HG03460 (cell line): ENCODE measurements at regions not wholly inside any gene's neighbourhood (a gene's known extent, or its start where the extent isn't known, plus 50 kb on each side); places are given as distances from the start of the nearest gene placed in this dataset.

Experiments used
- ATAC-seq: cut with Tn5 transposase; IDR thresholded peaks from one replicate; pipeline ENCODE4 v1.9.1; 2021; ENCODE audit not compliant: unreplicated experiment

DNA sequence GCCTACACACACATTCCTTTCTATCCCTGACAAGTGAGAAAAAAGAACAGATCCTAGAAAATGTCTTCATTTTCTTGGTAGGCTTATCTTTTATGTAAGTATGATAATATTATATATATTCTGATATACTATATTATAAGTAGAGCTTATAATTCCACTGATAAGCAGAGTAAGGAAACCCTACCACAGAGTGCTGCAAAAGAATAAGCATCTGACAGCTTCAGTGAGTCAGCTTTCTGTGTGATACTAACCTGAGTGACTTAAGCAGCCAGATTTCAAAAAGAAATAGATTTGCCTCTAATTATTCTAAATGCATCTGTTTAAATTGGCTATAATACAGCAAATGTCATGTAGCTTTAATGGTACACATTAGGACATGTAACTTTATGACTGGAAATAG is 656.0 kb downstream of the MCTP2 start:
- ATAC-seq: no peak

DNA sequence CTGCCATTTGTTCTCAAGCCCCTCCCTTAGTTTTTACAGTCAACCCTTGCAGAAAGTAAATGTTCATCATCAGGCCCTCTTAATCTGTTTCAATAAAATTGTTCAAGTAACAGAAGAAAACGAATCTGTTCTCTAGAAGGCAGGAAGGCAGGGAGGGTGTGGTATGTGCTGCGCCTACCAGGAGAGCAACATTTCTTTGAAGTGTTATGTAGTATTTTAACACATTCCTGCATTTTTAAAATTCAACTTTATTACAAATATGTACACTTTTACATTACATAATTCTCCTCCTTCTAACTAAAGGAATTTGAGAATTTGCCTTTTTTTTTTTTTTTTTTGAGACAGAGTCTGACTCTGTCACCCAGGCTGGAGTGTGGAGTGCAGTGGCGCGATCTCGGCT is 657.8 kb downstream of the MCTP2 start:
- no peak for ATAC-seq

DNA sequence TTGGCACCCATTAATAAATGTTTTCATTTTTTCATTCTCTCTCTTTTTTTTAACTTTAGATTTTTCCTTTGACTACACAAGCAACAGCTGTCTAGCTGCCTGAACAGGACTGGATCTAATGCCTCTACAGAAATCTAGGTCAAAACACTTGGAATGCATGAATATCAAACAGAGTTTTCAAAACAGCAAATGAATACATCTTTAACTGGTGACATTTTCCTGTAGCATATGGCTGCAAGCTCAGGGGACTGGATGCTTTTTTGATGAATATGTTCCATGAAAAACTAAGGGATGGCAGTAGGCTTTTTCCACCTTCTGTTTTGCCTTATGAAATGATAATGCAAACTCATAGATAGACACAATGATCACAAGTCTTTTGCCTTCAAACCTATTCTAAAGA is 661.7 kb downstream of the MCTP2 start:
- no peak for ATAC-seq

DNA sequence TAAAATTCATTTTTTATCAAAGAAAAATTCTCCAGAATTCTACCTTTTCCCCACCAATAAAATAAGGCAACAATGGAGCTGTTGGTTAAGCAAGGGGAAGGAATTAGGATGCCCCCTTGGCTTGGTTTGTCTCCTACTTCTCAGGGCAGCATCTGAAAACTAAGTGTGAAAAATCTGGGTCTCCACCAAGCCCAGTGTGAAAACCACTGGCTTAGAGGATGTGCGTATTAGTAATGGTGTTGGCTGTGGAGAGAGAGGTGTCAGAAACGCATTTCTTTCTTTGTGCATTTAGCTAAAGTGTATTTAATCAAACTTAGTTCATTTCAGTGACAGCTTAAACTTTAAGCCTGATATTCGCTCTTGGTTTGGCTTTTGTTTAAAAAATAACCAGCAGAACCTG is 662.7 kb downstream of the MCTP2 start:
- no peak for ATAC-seq

DNA sequence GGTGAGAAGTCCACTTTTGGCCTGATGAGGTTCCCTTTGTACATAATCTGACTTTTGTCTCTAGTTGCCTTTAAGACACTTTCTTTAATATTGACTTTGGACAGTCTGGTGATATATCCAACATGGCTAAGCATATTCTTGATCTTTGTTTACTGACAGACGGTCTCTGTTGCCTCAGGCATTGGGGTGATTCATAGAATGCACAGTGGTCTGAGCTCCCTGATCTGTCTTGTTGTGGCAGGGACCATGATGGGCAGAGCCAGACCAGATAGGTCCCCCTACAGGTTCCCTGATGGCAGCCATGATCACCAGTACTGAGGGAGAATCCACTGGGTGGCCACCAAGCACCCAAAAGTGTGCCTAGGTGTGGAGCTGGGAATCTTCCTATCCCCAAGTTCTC is 678.1 kb downstream of the MCTP2 start:
- no peak for ATAC-seq

DNA sequence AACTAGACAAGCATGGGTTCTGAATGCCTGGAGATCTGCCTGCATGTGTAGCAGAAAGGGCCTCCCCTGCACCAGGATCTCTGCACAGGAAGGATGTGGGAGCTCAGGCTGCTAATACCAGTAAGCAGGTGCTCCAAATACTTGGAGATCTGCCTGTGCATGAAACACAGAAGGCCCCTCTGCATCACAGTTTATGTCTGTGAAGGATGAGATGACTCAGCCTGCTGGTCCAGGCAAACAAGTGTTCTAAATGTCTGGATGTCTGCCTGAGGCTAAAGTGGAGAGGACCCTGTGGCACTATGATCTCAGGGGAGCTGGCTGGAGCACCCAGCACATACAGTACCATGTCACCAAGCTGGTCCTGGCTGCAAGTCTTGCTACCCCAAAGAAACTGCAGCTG is 678.8 kb downstream of the MCTP2 start:
- ATAC-seq: no peak

DNA sequence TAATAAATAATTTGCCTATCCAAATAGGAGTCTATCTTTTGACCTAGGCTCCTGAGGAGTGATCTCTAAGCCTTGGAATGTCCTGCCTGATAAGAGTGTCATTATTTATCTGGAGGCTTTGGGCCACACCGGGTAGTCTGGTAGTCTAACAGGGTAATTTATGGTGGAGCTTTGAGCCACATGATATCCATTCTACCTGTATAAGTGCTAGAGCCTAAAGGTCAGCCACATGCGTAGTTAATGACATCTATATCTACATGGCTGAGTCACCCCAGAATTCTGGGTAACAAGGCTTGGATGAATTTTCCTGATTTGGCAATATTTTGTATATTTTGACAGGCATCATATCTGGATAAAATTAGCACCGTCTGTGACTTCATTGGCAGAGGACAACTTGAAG is 681.4 kb downstream of the MCTP2 start:
- ATAC-seq: no peak

DNA sequence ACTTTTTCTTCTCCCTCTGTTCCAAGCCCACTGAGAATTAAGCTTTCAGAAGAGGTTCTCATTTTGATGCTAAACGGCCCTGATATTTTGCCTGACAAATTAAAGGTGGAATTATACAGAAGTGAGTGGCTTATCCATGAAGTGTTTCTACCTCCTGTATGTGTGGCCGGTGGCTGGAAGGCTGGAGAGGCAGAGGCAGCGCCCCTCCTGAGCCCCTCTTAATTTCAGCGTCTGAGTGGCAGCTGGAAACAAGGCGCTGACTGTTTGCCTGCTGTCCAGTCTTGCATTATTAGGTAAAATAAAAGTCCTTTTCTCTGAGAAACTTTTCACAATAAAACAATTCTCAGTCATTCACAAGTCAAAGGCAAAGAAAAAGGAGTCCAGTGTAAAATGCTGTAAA is 685.7 kb downstream of the MCTP2 start:
- no peak for ATAC-seq

DNA sequence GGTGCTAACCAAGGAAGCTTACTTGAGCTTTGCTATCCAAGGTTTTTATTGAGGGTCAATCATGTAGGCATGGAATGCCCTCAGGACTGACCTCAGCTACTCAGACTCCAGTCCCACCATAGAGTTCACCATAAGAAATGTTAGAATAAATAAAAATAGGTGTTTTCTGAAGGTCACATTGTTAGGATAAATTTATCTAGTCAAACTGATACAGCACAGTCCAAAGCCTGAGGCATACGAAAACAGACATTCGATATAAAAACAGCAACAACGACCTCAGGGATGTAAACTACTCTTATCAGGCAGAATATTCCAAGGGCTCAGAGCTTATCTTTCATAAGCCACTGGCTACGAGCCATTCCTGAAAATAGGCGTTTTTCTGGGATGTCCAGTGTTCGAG is 690.6 kb downstream of the MCTP2 start:
- no peak for ATAC-seq

DNA sequence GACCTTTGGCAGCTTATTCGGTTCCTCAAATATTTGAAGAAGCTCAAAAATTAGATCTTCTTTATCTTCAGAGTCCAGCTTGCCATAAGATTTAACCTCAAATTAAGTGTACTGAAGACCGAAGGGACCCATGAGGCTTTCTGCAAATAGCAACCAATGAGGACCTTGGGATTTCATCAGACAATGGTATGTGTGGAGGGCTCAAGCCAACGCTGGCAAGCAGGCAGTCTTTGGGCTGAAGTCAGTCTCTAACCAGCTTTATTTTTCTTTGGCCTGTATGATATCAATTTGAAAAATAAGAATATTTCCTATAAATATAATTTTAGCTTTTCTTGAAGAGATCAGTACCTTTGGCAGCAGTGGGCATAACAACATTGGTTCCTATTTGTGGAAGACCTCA is 692.7 kb downstream of the MCTP2 start:
- no peak for ATAC-seq

DNA sequence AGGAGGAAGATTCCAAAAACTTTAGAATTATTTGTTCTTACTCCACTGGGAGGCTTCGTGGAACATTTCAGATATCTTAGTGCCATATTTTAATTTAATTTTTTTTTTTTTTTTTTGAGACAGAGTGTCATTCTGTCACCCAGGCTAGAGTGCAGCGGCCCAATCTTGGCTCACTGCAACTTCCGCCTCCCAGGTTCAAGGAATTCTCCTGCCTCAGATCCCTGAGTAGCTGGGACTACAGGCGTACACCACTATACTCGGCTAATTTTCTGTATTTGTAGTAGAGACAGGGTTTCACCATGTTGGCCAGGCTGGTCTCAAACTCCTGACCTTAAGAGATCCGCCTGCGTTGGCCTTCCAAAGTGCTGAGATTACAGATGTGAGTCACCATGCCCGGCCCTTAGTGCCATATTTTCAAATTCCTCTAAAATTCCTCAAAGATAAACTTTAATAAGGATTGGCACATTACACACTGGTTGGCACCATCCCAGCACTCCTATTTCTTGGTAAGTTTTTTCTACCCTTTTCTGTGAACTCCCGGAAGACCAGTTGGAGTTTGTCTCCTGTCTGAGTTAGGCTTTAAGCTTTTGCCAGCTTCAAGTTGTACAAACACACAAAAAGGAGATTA is 693.7 kb downstream of the MCTP2 start:
- ATAC-seq: no peak

DNA sequence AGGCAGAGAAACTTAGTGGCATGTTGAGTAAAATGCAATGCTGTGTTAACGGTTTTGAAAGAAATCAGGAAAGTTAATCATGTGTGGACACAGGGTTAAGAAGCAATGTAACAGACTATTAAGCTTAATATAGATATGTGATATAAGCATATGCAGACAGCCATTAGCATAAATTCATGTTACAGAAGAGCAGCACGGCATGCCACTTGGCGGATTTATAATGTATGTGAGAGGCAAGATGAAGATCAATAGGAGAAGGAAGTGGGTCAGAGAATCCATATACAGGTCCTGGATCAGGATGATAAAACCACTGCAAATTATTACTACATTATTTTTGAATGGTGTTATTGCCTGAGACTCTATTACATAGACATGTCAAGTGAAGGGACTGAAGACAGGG is 694.3 kb downstream of the MCTP2 start:
- no peak for ATAC-seq

DNA sequence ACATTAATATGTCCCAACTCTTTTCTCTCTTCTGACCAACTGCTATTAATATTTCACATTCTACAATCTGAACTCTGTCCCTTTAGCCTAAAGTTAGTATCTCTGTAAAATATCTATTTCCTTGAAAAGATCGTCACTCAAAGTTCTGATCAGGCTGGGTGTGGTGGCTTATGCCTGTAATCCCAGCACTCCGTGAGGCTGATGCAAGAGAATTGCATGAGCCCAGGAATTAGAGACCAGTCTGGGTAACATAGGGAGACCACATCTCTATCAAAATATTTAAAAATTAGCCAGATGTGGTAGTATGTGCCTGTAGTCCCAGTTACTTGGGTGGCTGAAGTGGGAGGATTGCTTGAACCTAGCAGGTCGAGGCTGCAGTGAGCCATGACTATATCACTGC is 695.6 kb downstream of the MCTP2 start:
- ATAC-seq: no peak

DNA sequence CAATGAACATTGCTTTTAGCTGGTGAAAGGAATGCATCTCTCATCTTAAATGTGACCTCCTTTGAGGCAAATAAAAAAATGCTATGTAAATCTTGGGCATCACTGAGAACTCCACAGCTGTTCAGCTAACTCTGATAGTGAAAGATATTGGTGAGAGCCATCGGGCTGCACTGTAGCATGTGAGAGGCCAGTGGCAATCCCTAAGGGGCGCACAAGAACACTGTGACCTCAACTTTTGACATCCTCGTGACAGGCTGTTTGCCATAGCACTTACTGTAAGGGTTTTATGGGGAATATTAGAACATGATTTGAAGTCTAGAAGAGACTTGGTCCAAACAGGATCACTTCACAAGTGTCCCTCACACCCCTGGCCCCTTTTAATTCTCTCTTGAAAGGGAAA is 697.9 kb downstream of the MCTP2 start:
- no peak for ATAC-seq

DNA sequence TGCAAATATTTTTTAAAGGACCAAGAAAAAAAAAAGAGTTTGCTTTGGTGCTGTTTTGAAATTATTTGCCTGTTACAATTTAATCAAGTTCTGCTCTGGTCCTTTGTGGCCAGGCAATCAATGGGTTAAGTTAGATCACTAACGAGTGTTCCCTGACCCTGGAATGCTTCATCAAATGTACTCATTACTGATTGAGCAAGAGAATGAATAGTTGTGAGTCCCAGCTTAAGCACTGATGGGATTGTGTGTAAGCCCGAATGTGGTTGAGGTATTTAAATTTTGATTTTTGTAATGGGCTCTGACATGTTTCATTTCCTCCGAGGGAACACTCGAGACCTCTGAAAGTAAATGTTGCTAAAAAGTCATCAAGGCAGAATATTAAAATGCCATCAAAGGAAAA is 699.1 kb downstream of the MCTP2 start:
- ATAC-seq: no peak

DNA sequence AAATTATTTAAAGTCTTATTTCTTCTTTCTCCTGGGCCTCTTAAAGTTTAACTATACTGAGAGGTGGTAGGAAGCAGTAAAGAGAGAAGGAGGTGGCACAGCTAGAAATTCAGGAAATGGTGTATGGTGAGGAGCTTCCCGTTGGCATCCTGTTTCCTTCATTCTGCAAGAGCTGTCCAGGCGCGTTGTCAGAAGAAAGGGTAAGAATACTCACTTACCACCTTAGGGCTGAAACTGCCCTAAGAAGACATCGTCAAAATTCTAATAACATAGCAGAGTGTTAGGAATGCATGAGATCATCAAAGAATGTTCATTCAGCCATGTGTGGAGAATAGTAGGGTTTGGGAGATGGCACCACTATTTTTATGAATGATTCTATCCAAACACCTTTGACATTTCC is 699.6 kb downstream of the MCTP2 start:
- no peak for ATAC-seq

DNA sequence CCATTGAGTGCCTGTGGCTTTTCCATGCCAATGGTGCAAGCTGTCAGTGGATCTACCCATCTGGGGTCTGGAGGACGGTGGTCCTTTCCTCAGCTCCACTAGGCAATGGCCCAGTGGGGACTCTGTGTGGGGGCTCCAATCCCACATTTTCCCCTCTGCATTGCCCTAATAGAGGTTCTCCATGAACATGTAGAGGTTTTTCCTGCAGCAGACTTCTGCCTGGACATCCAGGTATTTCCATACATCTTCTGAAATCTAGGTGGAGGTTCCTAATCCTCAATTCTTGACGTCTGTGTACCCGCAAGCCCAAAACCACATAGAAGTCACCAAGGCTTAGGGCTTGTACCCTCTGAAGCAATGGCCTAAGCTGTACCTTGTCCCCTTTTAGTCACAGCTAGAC is 703.1 kb downstream of the MCTP2 start:
- no peak for ATAC-seq

DNA sequence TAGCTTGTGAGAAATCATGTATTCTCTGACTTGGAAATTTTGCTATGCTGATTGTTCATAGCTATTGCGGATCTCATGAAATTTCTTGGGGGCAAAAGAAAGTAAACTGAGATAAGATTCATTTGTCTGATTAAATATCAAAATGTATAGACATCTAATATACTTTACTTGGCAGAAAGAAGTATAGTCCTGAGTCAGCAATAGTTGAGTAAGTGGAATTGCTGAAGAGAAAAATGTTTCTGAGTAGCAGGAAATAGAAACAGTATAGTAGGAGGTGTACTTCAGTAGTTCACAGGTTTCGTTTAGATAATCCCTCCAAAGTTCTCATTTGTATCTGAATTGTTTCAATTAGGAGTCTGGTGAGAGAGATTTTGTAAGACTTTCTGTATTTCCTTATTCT is 705.9 kb downstream of the MCTP2 start:
- ATAC-seq: no peak

DNA sequence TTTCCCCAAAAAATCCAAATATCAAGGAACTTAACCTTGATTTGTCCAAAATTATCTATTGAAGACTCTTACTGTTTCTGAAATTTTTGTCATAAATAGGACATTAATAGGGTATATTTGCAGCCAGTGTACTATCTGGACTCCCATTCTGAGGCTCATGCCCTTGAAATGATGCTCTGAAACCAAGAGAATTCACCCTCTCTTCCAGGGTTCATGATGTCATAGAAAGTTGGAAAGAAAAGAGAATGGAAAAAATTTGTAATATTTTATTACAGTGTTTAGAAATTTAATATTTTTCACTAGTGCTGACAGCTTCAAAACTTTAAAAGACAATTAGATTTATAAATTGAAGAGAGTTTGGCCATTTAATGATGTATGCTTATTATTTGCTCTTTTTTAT is 712.5 kb downstream of the MCTP2 start:
- no peak for ATAC-seq

DNA sequence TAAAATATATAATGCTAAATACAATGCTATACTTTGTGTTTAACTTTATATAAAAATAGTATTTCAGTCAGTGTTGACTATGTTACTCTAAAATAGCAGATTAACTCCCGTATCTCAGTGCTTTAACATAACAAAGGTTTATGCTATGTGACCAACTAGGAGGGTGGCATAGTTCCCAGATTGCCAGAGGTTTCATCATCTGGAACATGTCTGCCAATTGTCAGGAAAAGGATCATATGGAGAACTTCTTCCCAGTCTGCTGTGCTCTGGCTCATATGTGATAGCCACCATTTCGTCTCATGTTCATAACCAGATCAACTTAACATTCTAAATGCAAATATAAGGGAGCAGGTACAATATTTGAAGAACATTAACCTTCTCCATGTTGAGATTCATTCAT is 720.2 kb downstream of the MCTP2 start:
- no peak for ATAC-seq

DNA sequence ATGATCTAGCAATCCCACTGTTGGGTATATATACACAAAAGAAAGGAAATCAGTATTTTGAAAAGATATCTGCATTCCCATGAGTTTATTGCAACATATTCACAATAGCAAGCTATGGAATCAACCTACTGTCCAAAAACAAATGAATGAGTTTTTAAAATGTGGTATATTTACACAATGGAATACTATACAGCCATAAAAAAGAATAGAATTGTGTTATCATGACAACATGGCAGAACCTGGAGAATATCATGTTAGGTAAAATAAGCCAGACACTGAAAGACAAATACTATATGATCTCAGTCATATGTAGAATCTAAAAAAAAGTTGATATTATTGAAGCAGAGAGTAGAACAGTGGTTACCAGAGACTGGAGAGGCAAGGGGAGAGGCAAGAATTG is 732.6 kb downstream of the MCTP2 start:
- ATAC-seq: no peak

DNA sequence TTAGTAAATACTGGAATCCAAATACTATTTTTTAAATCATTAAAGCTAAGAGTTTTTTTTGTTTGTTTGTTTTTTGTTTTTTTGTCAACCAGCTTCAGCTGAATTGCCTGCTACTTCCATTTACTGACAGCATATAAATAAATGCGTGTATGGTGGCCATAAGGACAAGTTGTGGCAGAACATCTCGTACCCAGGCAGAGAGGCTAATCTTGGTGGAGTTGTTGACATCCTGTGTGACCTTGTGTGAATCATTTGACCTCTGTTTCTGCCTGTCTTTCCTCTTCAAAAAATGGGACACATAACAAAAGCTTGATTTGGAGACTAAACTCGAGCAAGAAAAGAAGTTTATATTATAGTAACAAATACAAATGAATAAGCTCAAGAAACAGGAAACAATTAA is 734.2 kb downstream of the MCTP2 start:
- ATAC-seq: no peak

DNA sequence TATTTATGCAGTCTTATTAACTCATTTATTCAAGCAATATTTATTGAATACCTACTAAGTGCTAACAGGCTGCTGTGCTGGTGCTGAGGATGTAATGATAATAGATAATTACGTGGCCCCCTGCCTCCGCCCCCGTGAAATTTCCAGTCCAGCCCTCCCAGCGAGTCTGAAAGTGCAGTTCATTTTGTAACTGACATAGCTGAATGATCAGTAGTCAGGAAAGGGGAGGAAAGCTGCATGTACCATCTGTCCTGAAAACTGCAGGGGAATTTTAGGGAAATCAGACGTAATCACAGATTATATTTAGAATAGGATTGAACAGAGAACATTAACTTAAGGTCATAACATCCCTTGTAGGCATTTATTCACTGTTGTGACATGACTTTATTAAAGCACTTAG is 736.8 kb downstream of the MCTP2 start:
- no peak for ATAC-seq

DNA sequence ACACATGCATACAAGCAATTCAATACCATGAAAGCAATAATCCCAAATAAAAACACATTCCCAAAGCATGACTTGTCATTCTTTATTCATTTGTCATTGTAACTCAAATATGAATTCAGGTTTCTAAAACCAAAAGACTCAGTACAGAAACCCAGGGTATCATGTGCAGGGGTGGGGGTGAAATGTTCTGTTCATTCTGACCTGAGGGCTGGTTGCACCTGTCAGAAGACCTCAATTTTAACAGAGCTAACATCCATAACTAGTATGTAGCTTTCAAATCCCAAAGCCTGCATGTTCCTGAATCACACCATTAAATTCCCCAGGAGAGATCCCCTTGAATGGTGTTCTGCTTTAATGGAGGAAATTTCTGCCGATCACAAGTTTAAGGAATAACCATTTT is 738.7 kb downstream of the MCTP2 start:
- ATAC-seq: no peak
